HEK293 (cell line): ENCODE measurements at regions not wholly inside any gene's neighbourhood (a gene's known extent, or its start where the extent isn't known, plus 50 kb on each side); places are given as distances from the start of the nearest gene placed in this dataset.

Experiments used
- CTCF ChIA-PET: fragments of 350-600 bp; formaldehyde crosslinking; extraction: SDS; loops from one replicate; lab custom pipeline; 2021; ENCODE audit warnings: antibody characterized with exemption; lab: Yijun Ruan, JAX
- POLR2A ChIA-PET: fragments of 300-600 bp; formaldehyde crosslinking; extraction: SDS; loops from one replicate; lab custom pipeline; 2020; ENCODE audit warnings: antibody characterized with exemption, inconsistent platforms; lab: Yijun Ruan, JAX
- H3K27ac ChIP-seq: fragments of 200-500 bp; sonication (Bioruptor generic); 2 replicates; pipeline ENCODE4 v1.5.1; 2014; ENCODE audit warnings: low read depth, low read length, control low read depth, inconsistent platforms; ENCODE audit errors: extremely low read depth
- H3K36me3 ChIP-seq, 2 experiments: fragments of 200-500 bp in 1 of 2; sonication (Bioruptor generic) in 1 of 2; 1 replicate in 1 of 2; 2 replicates in 1 of 2; pipeline ENCODE4 v1.5.1; 2014 to 2017; ENCODE audit warnings: inconsistent platforms in 2 of 2, low read length in 2 of 2; ENCODE audit not compliant: control insufficient read depth in 2 of 2, insufficient read depth in 1 of 2
- H3K4me1 ChIP-seq: fragments of 200-500 bp; sonication (Bioruptor generic); 2 replicates; pipeline ENCODE4 v1.5.1; 2014; ENCODE audit warnings: mild to moderate bottlenecking, low read length, inconsistent platforms; ENCODE audit not compliant: control insufficient read depth, insufficient read depth
- H3K4me3 ChIP-seq: 2 replicates; pipeline ENCODE4 v1.5.1; 2011; ENCODE audit warnings: low read depth, mild to moderate bottlenecking, control low read depth, low read length, moderate library complexity
- H3K9me3 ChIP-seq: fragments of 200-500 bp; sonication (Bioruptor generic); 2 replicates; pipeline ENCODE4 v1.5.1; 2014; ENCODE audit warnings: low read depth, low read length, inconsistent platforms; ENCODE audit not compliant: control insufficient read depth, insufficient read depth
- SETDB1 ChIP-seq: IDR thresholded peaks from one replicate; pipeline ENCODE4 v1.6.1; 2017; ENCODE audit warnings: mild to moderate bottlenecking, low read length, moderate library complexity, mixed read lengths; ENCODE audit not compliant: insufficient read length
- TRIM28 ChIP-seq: IDR thresholded peaks from 2 replicates; pipeline ENCODE4 v1.6.1; 2011; ENCODE audit warnings: low read length, control low read depth, borderline replicate concordance
- ZBTB21 ChIP-seq: fragments of 450-650 bp; formaldehyde crosslinking; IDR thresholded peaks from 2 replicates; pipeline ENCODE4 v1.5.1; 2017; ENCODE audit warnings: missing biosample characterization, missing genetic modification characterization
- ZFP69B ChIP-seq: fragments of 450-650 bp; formaldehyde crosslinking; IDR thresholded peaks from 2 replicates; pipeline ENCODE4 v1.5.1; 2016; ENCODE audit warnings: missing biosample characterization, missing genetic modification characterization
- ZIC2 ChIP-seq: fragments of 450-650 bp; formaldehyde crosslinking; IDR thresholded peaks from 2 replicates; pipeline ENCODE4 v1.5.1; 2016; ENCODE audit warnings: missing biosample characterization, missing genetic modification characterization
- ZNF223 ChIP-seq: fragments of 450-650 bp; formaldehyde crosslinking; IDR thresholded peaks from 2 replicates; pipeline ENCODE4 v1.5.1; 2016; ENCODE audit warnings: missing biosample characterization, missing genetic modification characterization
- ZNF768 ChIP-seq: fragments of 450-650 bp; formaldehyde crosslinking; IDR thresholded peaks from 2 replicates; pipeline ENCODE4 v1.5.1; 2018; ENCODE audit warnings: missing biosample characterization, mild to moderate bottlenecking, missing genetic modification characterization
- ZNF843 ChIP-seq: fragments of 450-650 bp; formaldehyde crosslinking; IDR thresholded peaks from 2 replicates; pipeline ENCODE4 v1.5.1; 2016; ENCODE audit warnings: missing biosample characterization, missing genetic modification characterization
- TF ChIP-seq, protein P1 (sequence below): fragments of 450-650 bp; formaldehyde crosslinking; IDR thresholded peaks from 2 replicates; pipeline ENCODE4 v1.5.1; 2016; ENCODE audit warnings: missing biosample characterization, missing genetic modification characterization
- TF ChIP-seq, protein P2 (sequence below): fragments of 450-650 bp; formaldehyde crosslinking; IDR thresholded peaks from 2 replicates; pipeline ENCODE4 v1.5.1; 2016; ENCODE audit warnings: missing biosample characterization, missing genetic modification characterization
- TF ChIP-seq, protein P3 (sequence below): fragments of 450-650 bp; formaldehyde crosslinking; conservative IDR thresholded peaks from 2 replicates; pipeline ENCODE4 v1.5.1; 2016; ENCODE audit warnings: low read depth, missing biosample characterization, missing genetic modification characterization
- TF ChIP-seq, protein P4 (sequence below): fragments of 450-650 bp; formaldehyde crosslinking; IDR thresholded peaks from 2 replicates; pipeline ENCODE4 v1.5.1; 2016; ENCODE audit warnings: missing biosample characterization, missing genetic modification characterization
- TF ChIP-seq, protein P5 (sequence below): fragments of 450-650 bp; formaldehyde crosslinking; IDR thresholded peaks from 2 replicates; pipeline ENCODE4 v1.5.1; 2016; ENCODE audit warnings: missing biosample characterization, missing genetic modification characterization

DNA sequence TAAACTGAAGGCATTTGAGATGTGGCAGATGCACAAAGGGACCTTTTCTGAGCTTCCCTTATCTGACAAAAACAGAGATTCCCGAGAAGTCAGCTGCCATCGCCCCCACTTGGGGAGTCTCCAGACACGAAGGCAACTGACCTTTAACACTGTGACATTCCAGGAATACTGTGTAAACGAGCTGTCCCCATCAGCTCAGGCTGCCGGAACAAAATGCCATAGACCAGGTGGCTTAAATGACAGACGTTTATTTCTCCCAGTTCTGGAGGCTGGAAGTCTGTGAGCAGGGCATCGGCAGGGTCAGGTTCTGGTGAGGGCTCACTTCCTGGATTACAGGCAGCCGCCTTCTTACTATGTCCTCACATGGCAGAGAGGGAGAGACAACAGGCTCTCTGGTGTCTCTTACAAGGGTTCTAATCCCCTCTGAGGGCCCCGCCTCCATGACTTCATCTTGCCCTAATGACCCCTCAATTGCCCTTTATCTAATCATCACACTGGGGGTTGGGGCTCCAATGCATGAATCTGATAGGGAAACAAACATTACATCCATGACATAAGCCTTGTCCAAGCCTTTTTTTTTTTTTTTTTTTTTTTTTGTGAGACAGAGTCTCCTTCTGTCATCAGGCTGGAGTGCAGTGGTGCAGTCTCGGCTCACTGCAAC is 178.5 kb upstream of the RPL38 start (continued):
- peak; percentile 82 for TF ChIP-seq ZBTB21
- no peak for TF ChIP-seq ZNF768
- TF ChIP-seq TRIM28 = peak; percentile 93
- TF ChIP-seq, protein P1, sequence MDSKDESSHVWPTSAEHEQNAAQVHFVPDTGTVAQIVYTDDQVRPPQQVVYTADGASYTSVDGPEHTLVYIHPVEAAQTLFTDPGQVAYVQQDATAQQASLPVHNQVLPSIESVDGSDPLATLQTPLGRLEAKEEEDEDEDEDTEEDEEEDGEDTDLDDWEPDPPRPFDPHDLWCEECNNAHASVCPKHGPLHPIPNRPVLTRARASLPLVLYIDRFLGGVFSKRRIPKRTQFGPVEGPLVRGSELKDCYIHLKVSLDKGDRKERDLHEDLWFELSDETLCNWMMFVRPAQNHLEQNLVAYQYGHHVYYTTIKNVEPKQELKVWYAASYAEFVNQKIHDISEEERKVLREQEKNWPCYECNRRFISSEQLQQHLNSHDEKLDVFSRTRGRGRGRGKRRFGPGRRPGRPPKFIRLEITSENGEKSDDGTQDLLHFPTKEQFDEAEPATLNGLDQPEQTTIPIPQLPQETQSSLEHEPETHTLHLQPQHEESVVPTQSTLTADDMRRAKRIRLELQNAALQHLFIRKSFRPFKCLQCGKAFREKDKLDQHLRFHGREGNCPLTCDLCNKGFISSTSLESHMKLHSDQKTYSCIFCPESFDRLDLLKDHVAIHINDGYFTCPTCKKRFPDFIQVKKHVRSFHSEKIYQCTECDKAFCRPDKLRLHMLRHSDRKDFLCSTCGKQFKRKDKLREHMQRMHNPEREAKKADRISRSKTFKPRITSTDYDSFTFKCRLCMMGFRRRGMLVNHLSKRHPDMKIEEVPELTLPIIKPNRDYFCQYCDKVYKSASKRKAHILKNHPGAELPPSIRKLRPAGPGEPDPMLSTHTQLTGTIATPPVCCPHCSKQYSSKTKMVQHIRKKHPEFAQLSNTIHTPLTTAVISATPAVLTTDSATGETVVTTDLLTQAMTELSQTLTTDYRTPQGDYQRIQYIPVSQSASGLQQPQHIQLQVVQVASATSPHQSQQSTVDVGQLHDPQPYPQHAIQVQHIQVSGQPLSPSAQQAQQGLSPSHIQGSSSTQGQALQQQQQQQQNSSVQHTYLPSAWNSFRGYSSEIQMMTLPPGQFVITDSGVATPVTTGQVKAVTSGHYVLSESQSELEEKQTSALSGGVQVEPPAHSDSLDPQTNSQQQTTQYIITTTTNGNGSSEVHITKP (tag by site-specific recombination) = peak; percentile 60
- TF ChIP-seq, protein P2, sequence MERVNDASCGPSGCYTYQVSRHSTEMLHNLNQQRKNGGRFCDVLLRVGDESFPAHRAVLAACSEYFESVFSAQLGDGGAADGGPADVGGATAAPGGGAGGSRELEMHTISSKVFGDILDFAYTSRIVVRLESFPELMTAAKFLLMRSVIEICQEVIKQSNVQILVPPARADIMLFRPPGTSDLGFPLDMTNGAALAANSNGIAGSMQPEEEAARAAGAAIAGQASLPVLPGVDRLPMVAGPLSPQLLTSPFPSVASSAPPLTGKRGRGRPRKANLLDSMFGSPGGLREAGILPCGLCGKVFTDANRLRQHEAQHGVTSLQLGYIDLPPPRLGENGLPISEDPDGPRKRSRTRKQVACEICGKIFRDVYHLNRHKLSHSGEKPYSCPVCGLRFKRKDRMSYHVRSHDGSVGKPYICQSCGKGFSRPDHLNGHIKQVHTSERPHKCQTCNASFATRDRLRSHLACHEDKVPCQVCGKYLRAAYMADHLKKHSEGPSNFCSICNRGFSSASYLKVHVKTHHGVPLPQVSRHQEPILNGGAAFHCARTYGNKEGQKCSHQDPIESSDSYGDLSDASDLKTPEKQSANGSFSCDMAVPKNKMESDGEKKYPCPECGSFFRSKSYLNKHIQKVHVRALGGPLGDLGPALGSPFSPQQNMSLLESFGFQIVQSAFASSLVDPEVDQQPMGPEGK (tag by site-specific recombination) = peak; percentile 51; the same call in 1 of the 2 replicates
- peak; percentile 67 for TF ChIP-seq ZNF843 (tag by site-specific recombination)
- TF ChIP-seq, protein P3, sequence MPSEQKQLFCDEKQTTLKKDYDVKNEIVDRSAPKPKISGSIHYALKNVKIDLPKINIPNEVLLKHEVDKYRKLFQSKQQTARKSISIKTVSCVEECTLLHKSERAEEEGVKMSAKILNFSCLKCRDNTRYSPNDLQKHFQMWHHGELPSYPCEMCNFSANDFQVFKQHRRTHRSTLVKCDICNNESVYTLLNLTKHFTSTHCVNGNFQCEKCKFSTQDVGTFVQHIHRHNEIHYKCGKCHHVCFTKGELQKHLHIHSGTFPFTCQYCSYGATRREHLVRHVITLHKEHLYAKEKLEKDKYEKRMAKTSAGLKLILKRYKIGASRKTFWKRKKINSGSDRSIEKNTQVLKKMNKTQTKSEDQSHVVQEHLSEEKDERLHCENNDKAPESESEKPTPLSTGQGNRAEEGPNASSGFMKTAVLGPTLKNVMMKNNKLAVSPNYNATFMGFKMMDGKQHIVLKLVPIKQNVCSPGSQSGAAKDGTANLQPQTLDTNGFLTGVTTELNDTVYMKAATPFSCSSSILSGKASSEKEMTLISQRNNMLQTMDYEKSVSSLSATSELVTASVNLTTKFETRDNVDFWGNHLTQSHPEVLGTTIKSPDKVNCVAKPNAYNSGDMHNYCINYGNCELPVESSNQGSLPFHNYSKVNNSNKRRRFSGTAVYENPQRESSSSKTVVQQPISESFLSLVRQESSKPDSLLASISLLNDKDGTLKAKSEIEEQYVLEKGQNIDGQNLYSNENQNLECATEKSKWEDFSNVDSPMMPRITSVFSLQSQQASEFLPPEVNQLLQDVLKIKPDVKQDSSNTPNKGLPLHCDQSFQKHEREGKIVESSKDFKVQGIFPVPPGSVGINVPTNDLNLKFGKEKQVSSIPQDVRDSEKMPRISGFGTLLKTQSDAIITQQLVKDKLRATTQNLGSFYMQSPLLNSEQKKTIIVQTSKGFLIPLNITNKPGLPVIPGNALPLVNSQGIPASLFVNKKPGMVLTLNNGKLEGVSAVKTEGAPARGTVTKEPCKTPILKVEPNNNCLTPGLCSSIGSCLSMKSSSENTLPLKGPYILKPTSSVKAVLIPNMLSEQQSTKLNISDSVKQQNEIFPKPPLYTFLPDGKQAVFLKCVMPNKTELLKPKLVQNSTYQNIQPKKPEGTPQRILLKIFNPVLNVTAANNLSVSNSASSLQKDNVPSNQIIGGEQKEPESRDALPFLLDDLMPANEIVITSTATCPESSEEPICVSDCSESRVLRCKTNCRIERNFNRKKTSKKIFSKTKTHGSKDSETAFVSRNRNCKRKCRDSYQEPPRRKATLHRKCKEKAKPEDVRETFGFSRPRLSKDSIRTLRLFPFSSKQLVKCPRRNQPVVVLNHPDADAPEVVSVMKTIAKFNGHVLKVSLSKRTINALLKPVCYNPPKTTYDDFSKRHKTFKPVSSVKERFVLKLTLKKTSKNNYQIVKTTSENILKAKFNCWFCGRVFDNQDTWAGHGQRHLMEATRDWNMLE = peak; percentile 57
- TF ChIP-seq ZNF223 = no peak
- TF ChIP-seq, protein P4, sequence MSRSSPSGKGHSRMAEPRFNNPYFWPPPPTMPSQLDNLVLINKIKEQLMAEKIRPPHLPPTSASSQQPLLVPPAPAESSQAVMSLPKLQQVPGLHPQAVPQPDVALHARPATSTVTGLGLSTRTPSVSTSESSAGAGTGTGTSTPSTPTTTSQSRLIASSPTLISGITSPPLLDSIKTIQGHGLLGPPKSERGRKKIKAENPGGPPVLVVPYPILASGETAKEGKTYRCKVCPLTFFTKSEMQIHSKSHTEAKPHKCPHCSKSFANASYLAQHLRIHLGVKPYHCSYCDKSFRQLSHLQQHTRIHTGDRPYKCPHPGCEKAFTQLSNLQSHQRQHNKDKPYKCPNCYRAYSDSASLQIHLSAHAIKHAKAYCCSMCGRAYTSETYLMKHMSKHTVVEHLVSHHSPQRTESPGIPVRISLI (tag by site-specific recombination) = 0 out of 2 replicates have a peak, but pooled peaks have one; percentile 29
- peak; percentile 99 for TF ChIP-seq SETDB1
- peak; percentile 46; the same call in 1 of the 2 replicates for TF ChIP-seq ZFP69B (tag by site-specific recombination)

DNA sequence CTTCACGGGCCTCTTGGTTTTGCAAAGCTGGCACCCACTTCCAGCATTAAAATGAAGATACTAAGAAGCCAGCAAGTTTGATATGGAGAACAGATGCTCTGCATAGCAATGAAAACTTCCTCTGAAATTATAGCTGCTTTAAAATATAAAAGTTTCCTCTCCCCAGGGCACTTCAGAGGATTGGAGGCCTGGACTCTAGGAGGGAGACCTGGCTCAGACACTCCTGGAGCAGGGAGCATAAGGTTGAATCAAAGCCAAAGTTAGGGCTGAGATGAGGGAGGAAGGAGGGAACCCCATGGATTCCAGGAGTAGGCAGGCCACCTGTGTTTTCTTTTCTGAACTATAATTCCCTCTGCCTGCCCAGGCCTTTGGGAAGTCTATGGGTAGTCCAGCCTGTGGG is 176.0 kb upstream of the RPL38 start:
- no peaks in the 10 kb centered on the region for H3K4me1 ChIP-seq
- TF ChIP-seq ZIC2 = peak; percentile 70
- TF ChIP-seq, protein P5, sequence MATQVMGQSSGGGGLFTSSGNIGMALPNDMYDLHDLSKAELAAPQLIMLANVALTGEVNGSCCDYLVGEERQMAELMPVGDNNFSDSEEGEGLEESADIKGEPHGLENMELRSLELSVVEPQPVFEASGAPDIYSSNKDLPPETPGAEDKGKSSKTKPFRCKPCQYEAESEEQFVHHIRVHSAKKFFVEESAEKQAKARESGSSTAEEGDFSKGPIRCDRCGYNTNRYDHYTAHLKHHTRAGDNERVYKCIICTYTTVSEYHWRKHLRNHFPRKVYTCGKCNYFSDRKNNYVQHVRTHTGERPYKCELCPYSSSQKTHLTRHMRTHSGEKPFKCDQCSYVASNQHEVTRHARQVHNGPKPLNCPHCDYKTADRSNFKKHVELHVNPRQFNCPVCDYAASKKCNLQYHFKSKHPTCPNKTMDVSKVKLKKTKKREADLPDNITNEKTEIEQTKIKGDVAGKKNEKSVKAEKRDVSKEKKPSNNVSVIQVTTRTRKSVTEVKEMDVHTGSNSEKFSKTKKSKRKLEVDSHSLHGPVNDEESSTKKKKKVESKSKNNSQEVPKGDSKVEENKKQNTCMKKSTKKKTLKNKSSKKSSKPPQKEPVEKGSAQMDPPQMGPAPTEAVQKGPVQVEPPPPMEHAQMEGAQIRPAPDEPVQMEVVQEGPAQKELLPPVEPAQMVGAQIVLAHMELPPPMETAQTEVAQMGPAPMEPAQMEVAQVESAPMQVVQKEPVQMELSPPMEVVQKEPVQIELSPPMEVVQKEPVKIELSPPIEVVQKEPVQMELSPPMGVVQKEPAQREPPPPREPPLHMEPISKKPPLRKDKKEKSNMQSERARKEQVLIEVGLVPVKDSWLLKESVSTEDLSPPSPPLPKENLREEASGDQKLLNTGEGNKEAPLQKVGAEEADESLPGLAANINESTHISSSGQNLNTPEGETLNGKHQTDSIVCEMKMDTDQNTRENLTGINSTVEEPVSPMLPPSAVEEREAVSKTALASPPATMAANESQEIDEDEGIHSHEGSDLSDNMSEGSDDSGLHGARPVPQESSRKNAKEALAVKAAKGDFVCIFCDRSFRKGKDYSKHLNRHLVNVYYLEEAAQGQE (tag by site-specific recombination) = no peak
- TF ChIP-seq, all 188 proteins: peak for 1
- ChIA-PET POLR2A (no interaction called here), CTCF (interaction anchor here (0.6 to 1.6 kb wide), 2 partner anchors 10 to 149 kb away, joined by 3 to 4 read pairs; no protein-coding TSS in a partner anchor)
- H3K9me3 ChIP-seq = no peaks in the 10 kb centered on the region
- H3K36me3 ChIP-seq = no peaks in the 10 kb centered on the region
- no peak overlapping the region for H3K27ac ChIP-seq
- no peak overlapping the region for H3K4me3 ChIP-seq
